ENCODE measurements at regions not wholly inside any gene's neighbourhood (a gene's known extent, or its start where the extent isn't known, plus 50 kb on each side); places are given as distances from the start of the nearest gene placed in this dataset.

DNA sequence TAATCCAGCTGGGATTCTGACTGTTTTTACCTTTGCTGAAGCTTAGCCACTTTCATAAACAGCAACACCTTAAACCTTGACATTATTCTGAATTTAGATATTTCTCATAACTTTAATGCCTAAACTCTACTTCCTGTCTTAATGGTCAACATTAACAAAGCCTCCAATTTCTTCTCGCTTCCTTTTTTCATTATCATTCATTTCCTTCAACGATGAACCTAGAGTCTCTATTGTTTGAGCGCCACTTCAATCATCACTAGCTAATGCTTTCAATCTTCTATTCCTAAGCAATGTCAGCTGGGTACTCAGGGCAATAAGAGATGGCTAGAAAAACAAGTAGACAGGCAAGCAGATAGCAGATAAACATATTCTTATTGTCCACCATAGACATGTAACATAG lies 96.6 kb upstream of the TMEM196 start:
- TF ChIP-seq CTCF (IDR thresholded peaks at IDR 0.05): no peak
- no peak for TF ChIP-seq POLR2A (IDR thresholded peaks at IDR 0.05)
- TF ChIP-seq POLR2AphosphoS5 (IDR thresholded peaks at IDR 0.05): no peak
- no peak for TF ChIP-seq EP300 (IDR thresholded peaks at IDR 0.05)

Data from gastroesophageal sphincter (tissue), 3 donors.